LNCAP (cell line): ENCODE measurements at regions not wholly inside any gene's neighbourhood (a gene's known extent, or its start where the extent isn't known, plus 50 kb on each side); places are given as distances from the start of the nearest gene placed in this dataset.

Source experiments
- CTCF ChIP-seq: fragments of 450-650 bp; IDR thresholded peaks from 2 replicates; pipeline ENCODE4 v1.5.1; 2017; ENCODE audit warnings: mild to moderate bottlenecking

- TF ChIP-seq CTCF, result no peak
Measured at GRCh38 chr6:154621686-154622085, 111.2 kb upstream of the CNKSR3 start.

DNA sequence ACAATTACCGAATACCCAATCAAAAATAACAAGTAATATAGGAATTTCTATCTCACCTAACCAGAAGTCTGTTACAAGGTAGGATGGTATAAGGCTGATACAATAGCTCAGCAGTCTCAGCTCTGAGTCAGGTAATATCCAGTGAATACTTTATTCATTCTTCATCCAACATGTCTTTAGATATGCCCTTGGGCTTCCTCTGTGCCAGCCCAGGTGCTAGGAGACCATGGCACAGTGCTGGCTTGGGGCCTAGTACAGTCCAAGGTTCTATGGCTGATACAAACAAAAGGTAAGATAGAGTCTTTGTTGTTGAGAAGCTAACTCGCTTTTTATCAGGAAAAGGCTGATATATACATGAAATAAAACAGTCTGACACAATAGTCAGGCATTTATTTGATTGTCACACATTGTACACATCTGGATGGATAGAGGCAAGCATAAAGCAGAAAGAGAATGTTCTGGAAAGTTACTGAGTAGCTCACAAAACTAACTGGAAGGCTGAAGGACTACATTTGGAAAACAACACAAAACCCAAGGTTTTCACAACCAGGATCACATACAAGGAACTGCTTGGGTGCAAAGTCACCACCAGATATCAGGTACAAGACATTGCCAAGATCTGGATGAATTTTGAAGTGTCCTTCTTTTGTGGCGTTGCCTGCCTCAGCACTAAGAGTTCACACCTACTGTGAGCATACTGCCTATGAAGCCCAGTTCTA, 110.4 kb upstream of the SCAF8 start:
- TF ChIP-seq CTCF, result no peak

- no peak for TF ChIP-seq CTCF
Measured at GRCh38 chr6:154623391-154623790, 109.8 kb upstream of the SCAF8 start.

GRCh38 chr6:154624038-154624599, 109.1 kb upstream of the SCAF8 start:
- TF ChIP-seq CTCF, result no peak

- no peak for TF ChIP-seq CTCF
Measured at GRCh38 chr6:154625721-154626120, 107.5 kb upstream of the SCAF8 start.

GRCh38 chr6:154629127-154629526, 104.1 kb upstream of the SCAF8 start:
- TF ChIP-seq CTCF, result no peak

GRCh38 chr6:154632119-154632518, 101.1 kb upstream of the SCAF8 start:
- no peak for TF ChIP-seq CTCF
